ENCODE measurements at regions not wholly inside any gene's neighbourhood (a gene's known extent, or its start where the extent isn't known, plus 50 kb on each side); places are given as distances from the start of the nearest gene placed in this dataset.

GRCh38 chr4:11105715-11106114 lies 323.0 kb downstream of the HS3ST1 start:
- Histone ChIP-seq H3K9ac (ENCODE audit: extremely low read depth, low read length, poor library complexity, severe bottlenecking) (no peak overlapping the region), H3K4me1 (ENCODE audit: control insufficient read depth, insufficient read depth, low read length) (no peaks in the 10 kb centered on the region), H3K4me3 (ENCODE audit: low read length) (no peak overlapping the region), H3K27ac (ENCODE audit: low read depth, low read length) (no peak overlapping the region), H3K27me3 (ENCODE audit: control insufficient read depth, insufficient read depth, low read length, poor library complexity, severe bottlenecking) (no peaks in the 10 kb centered on the region), H3K9me3 (ENCODE audit: control insufficient read depth, low read length) (no peaks in the 10 kb centered on the region), H3K36me3 (ENCODE audit: control insufficient read depth, insufficient read depth, low read length) (no peaks in the 10 kb centered on the region)
- 75 to 100% methylated on average over 1 to 2 of the region's 3 CpGs for WGBS, 2 experiments (ENCODE audit: insufficient coverage in 1 of 2, insufficient read length in 1 of 2)
- Mint-ChIP-seq H3K36me3 (ENCODE audit: low read depth) (peaks cover 20% of the 10 kb centered on the region), H3K4me3 (no peak overlapping the region), H3K4me1 (peaks cover 8% of the 10 kb centered on the region), H3K27me3 (ENCODE audit: insufficient read depth) (no peaks in the 10 kb centered on the region), H3K9me3 (peaks cover 4% of the 10 kb centered on the region), H3K27ac (no peak overlapping the region)
- no peak for TF ChIP-seq CTCF (conservative IDR thresholded peaks at IDR 0.05)
- DNase-seq = no peak

DNA sequence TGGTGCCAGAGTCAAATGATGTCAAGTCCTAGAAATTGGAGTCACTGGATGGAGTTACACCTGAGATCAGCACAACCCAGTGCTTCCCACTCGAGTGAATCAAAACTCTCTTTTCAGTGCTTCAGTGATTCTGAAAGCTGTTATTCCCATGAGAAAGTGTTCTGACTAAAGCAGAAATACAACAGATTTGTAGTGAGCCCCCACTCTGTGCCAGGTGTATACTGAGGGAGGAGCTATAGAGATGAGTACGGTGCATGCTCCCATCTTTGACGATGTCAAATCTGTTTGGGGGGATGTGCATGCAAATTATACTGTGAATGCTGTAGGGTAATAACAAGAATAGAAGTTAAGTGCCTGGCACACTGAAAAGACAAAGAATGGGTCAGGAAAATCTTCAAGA lies 330.2 kb downstream of the HS3ST1 start:
- Mint-ChIP-seq H3K9me3 (no peaks in the 10 kb centered on the region), H3K36me3 (ENCODE audit: low read depth) (peaks cover 29% of the 10 kb centered on the region), H3K4me1 (peaks cover 17% of the 10 kb centered on the region), H3K27ac (no peak overlapping the region), H3K27me3 (ENCODE audit: insufficient read depth) (no peaks in the 10 kb centered on the region), H3K4me3 (no peak overlapping the region)
- no peaks in the 10 kb centered on the region for H3K36me3 ChIP-seq (ENCODE audit: control insufficient read depth, insufficient read depth, low read length)
- no peak for DNase-seq
- no peak overlapping the region for H3K4me3 ChIP-seq (ENCODE audit: low read length)
- no peaks in the 10 kb centered on the region for H3K9me3 ChIP-seq (ENCODE audit: control insufficient read depth, low read length)
- 95 to 100% methylated on average over 3 of the region's 3 CpGs for WGBS, 2 experiments (ENCODE audit: insufficient coverage in 1 of 2, insufficient read length in 1 of 2)
- no peak for TF ChIP-seq CTCF (conservative IDR thresholded peaks at IDR 0.05)
- H3K9ac ChIP-seq (ENCODE audit: extremely low read depth, low read length, poor library complexity, severe bottlenecking) = no peak overlapping the region
- no peak overlapping the region for H3K27ac ChIP-seq (ENCODE audit: low read depth, low read length)
- H3K27me3 ChIP-seq (ENCODE audit: control insufficient read depth, insufficient read depth, low read length, poor library complexity, severe bottlenecking) = no peaks in the 10 kb centered on the region
- H3K4me1 ChIP-seq (ENCODE audit: control insufficient read depth, insufficient read depth, low read length) = no peaks in the 10 kb centered on the region

- TF ChIP-seq CTCF (conservative IDR thresholded peaks at IDR 0.05) = no peak
- Mint-ChIP-seq H3K4me1 (peaks cover 17% of the 10 kb centered on the region), H3K4me3 (no peak overlapping the region), H3K27me3 (ENCODE audit: insufficient read depth) (no peaks in the 10 kb centered on the region), H3K36me3 (ENCODE audit: low read depth) (peaks cover 25% of the 10 kb centered on the region), H3K27ac (no peak overlapping the region), H3K9me3 (no peaks in the 10 kb centered on the region)
- H3K4me3 ChIP-seq (ENCODE audit: low read length) = no peak overlapping the region
- 94 to 100% methylated on average over 1 to 2 of the region's 2 CpGs for WGBS, 2 experiments (ENCODE audit: insufficient coverage in 1 of 2, insufficient read length in 1 of 2)
- H3K27ac ChIP-seq (ENCODE audit: low read depth, low read length) = no peak overlapping the region
- no peaks in the 10 kb centered on the region for H3K27me3 ChIP-seq (ENCODE audit: control insufficient read depth, insufficient read depth, low read length, poor library complexity, severe bottlenecking)
- H3K9me3 ChIP-seq (ENCODE audit: control insufficient read depth, low read length) = no peaks in the 10 kb centered on the region
- no peaks in the 10 kb centered on the region for H3K36me3 ChIP-seq (ENCODE audit: control insufficient read depth, insufficient read depth, low read length)
- H3K9ac ChIP-seq (ENCODE audit: extremely low read depth, low read length, poor library complexity, severe bottlenecking) = no peak overlapping the region
- no peak for DNase-seq
- no peaks in the 10 kb centered on the region for H3K4me1 ChIP-seq (ENCODE audit: control insufficient read depth, insufficient read depth, low read length)
These were observed 331.0 kb downstream of the HS3ST1 start for GRCh38 chr4:11097725-11098124.
